ENCODE measurements at regions not wholly inside any gene's neighbourhood (a gene's known extent, or its start where the extent isn't known, plus 50 kb on each side); places are given as distances from the start of the nearest gene placed in this dataset.

DNA sequence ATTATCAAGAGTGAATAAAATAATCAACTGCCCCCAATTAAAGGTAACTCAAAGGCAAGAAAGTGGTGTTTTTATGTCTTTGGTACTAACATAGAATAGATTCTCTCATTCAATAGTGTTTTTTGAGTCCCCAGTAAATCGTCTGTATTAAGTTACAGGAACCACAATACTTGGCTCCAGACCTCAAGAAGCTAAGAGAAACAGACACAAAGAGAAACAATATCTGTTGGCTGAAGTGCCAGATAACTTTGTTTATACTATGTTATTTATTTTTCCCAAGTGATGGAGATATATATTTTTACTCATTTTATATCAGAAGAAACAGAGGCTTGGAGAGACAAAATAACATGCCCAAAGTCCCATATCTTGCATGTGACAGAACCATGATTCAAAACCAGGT lies 201.7 kb upstream of the HNRNPA3 start:
- intact Hi-C loops (cut with DNase I) = no loop called here
- H3K27me3 ChIP-seq (ENCODE audit: control insufficient read depth, insufficient read depth, low read length) = no peaks in the 10 kb centered on the region
- no peaks in the 10 kb centered on the region for H3K9me3 ChIP-seq (ENCODE audit: control insufficient read depth in 2 of 3, insufficient read depth in 1 of 3, low read length in 3 of 3)
- FAIRE-seq (no peak), DNase-seq (peak in 1 of 5 donors; percentile 42)
- H3K9ac ChIP-seq (ENCODE audit: low read length in 3 of 3) = no peak overlapping the region
- no peaks in the 10 kb centered on the region for H3K4me1 ChIP-seq (ENCODE audit: control insufficient read depth in 2 of 3, insufficient read depth in 2 of 3, low read depth in 1 of 3, low read length in 3 of 3)
- no peaks in the 10 kb centered on the region for H3K36me3 ChIP-seq (ENCODE audit: control insufficient read depth in 2 of 3, insufficient read depth in 3 of 3, low read length in 3 of 3)
- no peak overlapping the region for H3K27ac ChIP-seq (ENCODE audit: low read depth in 2 of 2, low read length in 2 of 2)
- TF ChIP-seq CTCF (IDR thresholded peaks at IDR 0.05; ENCODE audit: borderline replicate concordance, extremely low read depth, insufficient read depth) = no peak
- no peak overlapping the region for H3K4me3 ChIP-seq (ENCODE audit: low read length in 3 of 3)

DNA sequence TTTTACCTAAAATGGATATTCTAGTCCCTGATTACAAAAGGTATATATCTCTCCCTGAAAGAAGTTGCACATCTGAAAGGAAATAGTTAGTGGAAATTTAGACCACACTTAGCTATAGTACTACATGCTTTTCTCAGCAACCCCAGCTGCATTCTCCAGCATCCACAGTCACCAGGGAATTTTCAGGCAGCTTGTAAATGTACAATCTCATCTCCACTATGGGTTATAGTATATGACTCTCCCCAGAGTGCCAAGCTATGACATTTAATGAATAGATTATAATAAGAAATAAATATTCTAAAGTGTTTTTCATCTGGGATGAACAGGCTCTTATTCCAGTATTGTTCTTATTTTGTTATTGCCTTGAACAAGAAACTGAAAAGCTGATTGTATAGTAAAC lies 197.6 kb upstream of the HNRNPA3 start:
- no peak overlapping the region for H3K27ac ChIP-seq (ENCODE audit: low read depth in 2 of 2, low read length in 2 of 2)
- H3K9ac ChIP-seq (ENCODE audit: low read length in 3 of 3) = no peak overlapping the region
- H3K9me3 ChIP-seq (ENCODE audit: control insufficient read depth in 2 of 3, insufficient read depth in 1 of 3, low read length in 3 of 3) = no peaks in the 10 kb centered on the region
- DNase-seq (no peak), FAIRE-seq (no peak)
- H3K4me3 ChIP-seq (ENCODE audit: low read length in 3 of 3) = no peak overlapping the region
- no peaks in the 10 kb centered on the region for H3K27me3 ChIP-seq (ENCODE audit: control insufficient read depth, insufficient read depth, low read length)
- H3K4me1 ChIP-seq (ENCODE audit: control insufficient read depth in 2 of 3, insufficient read depth in 2 of 3, low read depth in 1 of 3, low read length in 3 of 3) = no peaks in the 10 kb centered on the region
- TF ChIP-seq CTCF (IDR thresholded peaks at IDR 0.05; ENCODE audit: borderline replicate concordance, extremely low read depth, insufficient read depth) = no peak
- no peaks in the 10 kb centered on the region for H3K36me3 ChIP-seq (ENCODE audit: control insufficient read depth in 2 of 3, insufficient read depth in 3 of 3, low read length in 3 of 3)
- intact Hi-C loops (cut with DNase I) = no loop called here

DNA sequence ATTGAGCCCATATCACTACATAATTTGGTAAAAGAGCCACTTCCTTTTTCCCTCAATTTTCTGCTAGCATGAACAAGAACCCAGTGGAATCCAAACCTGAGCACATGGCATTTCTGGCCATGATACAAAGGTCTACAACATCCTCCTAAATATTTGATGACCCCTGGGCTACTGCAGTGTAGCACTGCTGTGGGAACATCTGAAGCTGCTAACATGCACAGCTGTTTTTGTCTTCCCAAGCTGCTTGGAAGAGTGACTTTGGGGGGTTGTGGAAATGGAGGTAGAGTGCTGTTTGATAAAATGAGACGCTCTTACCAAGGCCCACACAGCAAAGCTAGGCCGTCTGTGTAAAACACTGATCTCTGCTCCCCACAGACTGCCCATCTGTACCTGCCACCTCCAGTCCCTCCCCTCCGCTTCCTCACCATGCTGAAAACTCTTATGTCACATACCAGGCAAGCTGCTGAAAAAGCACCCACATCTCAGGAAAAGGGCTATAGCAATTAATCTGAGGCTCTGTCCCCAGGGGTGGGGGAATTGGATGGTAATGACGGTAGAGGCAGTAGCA lies 197.2 kb upstream of the HNRNPA3 start:
- no peak for TF ChIP-seq CTCF (IDR thresholded peaks at IDR 0.05; ENCODE audit: borderline replicate concordance, extremely low read depth, insufficient read depth)
- Histone ChIP-seq H3K9ac (ENCODE audit: low read length in 3 of 3) (no peak overlapping the region), H3K9me3 (ENCODE audit: control insufficient read depth in 2 of 3, insufficient read depth in 1 of 3, low read length in 3 of 3) (no peaks in the 10 kb centered on the region), H3K4me1 (ENCODE audit: control insufficient read depth in 2 of 3, insufficient read depth in 2 of 3, low read depth in 1 of 3, low read length in 3 of 3) (no peaks in the 10 kb centered on the region), H3K27me3 (ENCODE audit: control insufficient read depth, insufficient read depth, low read length) (no peaks in the 10 kb centered on the region), H3K36me3 (ENCODE audit: control insufficient read depth in 2 of 3, insufficient read depth in 3 of 3, low read length in 3 of 3) (no peaks in the 10 kb centered on the region), H3K4me3 (ENCODE audit: low read length in 3 of 3) (no peak overlapping the region), H3K27ac (ENCODE audit: low read depth in 2 of 2, low read length in 2 of 2) (no peak overlapping the region)
- intact Hi-C loops (cut with DNase I) = no loop called here
- DNase-seq (no peak), FAIRE-seq (no peak)

GRCh38 chr2:177020524-177021119 lies 192.0 kb upstream of the HNRNPA3 start:
- FAIRE-seq = no peak
- intact Hi-C loops (cut with DNase I) = no loop called here
- no peak overlapping the region for H3K9ac ChIP-seq (ENCODE audit: low read length in 3 of 3)
- H3K27me3 ChIP-seq (ENCODE audit: control insufficient read depth, insufficient read depth, low read length) = no peaks in the 10 kb centered on the region
- H3K4me3 ChIP-seq (ENCODE audit: low read length in 3 of 3) = no peak overlapping the region
- DNase-seq = no peak
- no peak overlapping the region for H3K27ac ChIP-seq (ENCODE audit: low read depth in 2 of 2, low read length in 2 of 2)
- no peak for TF ChIP-seq CTCF (IDR thresholded peaks at IDR 0.05; ENCODE audit: borderline replicate concordance, extremely low read depth, insufficient read depth)
- no peaks in the 10 kb centered on the region for H3K36me3 ChIP-seq (ENCODE audit: control insufficient read depth in 2 of 3, insufficient read depth in 3 of 3, low read length in 3 of 3)
- no peaks in the 10 kb centered on the region for H3K9me3 ChIP-seq (ENCODE audit: control insufficient read depth in 2 of 3, insufficient read depth in 1 of 3, low read length in 3 of 3)
- peaks cover 0 to 5% (median 4%) of the 10 kb centered on the region in 3 donors for H3K4me1 ChIP-seq (ENCODE audit: control insufficient read depth in 2 of 3, insufficient read depth in 2 of 3, low read depth in 1 of 3, low read length in 3 of 3)
